ENCODE measurements at regions not wholly inside any gene's neighbourhood (a gene's known extent, or its start where the extent isn't known, plus 50 kb on each side); places are given as distances from the start of the nearest gene placed in this dataset.
"Not testable (repeated sequence)": the region's sequence is repeated elsewhere in the genome, so short reads cannot be mapped to it uniquely, and the experiment has no call there.

DNA sequence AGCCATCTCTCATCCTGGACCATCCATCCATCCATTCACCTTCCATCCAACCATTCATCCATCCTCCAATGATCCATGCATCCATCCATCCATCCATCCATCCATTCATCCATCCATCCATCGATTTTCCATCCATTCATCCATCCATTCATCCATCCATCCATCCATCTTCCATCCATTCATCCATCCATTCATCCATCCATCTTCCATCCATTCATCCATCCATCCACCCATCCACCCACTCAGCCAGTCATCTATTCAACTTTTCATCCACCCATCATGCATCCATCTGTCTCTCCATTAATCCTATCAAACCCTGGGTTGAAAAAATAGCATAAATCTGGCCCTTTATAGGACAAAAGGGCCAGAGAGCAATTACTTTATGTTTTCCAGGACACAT, 158.3 kb upstream of the WSCD1 start:
- no peak for DNase-seq

DNA sequence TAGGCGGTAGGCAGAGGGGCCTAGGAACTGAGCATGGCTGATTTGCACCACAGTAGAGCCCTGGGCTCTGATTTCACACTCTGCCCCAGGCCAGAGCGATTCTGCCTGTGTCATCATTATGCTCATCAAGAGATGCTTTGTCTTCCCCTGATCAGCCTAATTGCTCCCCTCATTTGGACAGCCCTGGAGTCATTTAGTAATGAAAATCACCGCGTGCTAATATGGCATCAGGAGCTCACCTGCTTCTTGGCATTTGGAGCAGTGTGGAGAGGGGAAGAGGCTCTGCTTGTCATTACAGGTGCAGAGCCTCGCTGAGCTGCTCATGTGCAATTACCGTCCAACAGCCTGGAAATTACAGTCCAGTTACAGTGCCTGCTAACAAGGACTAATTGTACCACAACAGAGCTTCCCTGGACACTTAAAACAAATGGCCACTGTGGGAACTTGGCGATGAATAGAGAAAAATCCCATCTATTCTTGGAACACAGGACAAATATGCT, 157.1 kb upstream of the WSCD1 start:
- no peak for DNase-seq

DNA sequence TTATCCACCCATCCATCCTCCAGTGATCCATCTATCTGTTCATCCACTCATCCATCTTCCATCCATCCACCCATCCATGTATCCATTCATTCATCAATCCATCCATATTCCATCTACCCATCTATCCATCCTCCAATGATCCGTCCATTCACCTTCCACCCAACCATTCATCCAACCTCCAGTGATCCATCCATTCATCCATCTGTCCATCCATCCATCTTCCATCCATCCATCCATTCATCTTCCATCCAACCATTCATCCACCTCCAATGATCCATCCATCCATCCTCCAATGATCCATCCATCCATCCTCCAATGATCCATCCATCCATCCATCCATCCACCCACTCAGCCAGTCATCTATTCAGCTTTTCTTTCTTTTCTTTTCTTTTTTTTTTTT, 156.5 kb upstream of the WSCD1 start:
- DNase-seq = no peak

DNA sequence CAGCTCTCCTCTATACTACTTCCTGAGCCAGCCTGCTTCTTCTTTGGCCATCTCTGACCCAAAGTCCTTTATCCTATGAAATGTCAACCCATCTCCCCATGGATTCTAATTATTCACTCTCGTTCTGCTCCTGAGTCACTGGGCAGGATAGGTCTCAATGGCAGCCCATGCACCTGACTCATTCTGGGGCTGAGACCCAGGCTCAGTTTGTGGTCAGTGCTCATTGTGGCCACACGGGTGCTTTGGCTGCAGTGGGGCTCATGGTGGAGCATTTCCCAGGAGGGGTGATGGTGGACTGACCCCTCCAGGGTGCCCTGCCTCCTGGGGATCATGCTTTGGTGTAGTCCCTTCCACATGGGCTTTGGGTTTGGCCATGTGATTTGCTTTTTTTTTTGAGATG, 154.8 kb upstream of the WSCD1 start:
- no peak for DNase-seq

DNA sequence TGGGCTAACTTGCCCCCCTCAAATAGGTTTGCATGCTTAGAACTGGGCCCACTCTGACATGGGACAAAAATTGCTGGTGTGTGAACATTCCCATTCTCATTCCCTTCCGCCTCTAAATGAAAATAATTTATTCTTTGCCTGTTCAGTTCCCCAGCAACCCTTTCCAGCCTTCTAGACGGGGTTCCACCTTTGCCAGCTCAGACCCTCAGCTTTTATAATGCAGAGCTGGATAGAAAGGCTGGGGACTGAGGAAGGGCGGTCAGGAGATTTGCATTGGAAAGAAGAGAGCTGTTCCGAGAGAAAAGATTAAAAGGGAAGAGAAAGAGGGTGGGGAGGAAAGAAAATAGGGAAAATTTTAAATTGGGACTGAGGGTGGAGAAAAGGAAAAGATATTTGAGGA, 151.1 kb upstream of the WSCD1 start:
- no peak for DNase-seq

DNA sequence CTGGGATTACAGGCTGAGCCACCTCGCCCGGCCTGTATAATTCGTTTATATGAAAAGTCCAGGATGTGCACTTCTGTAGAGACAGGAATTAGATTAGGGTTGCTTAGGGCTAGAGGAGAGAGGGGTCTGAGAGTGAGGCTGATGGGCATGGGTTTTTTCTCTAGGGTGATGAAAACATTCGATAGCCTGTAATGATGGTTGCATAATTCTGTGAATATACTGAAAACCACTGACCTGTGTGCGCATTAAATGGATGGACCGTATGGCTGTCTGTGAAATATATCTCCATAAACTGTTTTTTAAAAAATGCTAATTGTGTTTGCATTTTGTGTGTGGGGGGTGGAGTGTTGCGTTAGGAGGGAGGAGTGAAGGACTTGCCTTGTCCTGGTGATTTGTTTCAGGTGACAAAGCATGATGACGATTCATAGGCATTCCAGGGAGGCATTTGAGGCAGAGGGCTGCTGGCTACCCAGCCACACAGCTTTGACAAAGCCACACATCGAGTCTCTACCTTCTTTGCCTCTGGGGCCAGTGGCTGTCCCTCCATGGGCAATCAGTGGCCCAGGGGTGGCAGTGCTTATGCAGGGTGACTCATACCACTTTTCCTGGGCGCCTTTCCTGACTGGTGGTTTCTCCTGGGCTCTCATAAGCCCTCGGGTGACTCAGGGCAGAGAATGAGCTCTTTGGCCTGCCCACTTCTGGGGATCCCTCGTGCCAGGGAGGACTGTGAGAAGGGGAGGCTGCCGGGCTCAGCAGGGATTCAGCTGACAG, 148.5 kb upstream of the WSCD1 start:
- DNase-seq = no peak

DNA sequence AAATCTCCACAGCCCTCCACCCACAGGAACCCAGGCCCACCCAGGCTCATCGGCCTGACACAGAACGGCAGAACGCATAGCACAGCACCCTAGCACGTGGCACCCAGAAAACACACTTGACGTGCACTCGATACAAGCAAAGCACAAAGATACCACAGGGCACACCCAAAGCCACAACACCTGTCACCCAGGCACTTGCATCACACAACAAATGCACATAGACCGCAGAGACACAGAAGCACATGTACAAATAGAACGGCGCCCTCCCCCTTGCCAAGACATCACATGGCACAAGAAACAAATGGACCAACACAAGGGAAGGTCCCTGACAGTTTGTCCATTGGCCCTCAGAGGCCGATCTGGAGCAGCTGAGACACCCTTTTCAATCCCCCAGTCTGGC, 147.7 kb upstream of the WSCD1 start:
- DNase-seq = peak; percentile 22

DNA sequence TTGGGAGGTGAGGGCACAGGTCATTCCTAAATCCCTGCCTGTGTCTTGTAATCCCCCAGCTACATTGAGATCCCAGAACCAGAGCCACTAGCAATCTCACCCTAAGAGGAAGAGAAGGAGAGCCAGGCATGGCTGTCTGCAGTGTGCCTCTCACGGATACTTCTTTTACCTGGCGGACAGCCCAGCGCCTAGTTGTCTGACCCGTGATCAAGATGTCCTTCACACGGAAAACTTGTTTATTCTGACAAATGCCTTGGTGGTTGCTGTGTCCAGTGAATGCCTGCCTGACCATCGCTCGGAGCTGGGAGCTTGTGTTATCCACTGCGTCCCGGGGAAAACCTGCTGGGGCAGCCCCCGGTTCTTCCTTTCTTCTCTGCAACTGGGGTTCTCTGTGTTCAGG, 140.5 kb upstream of the WSCD1 start:
- no peak for DNase-seq

DNA sequence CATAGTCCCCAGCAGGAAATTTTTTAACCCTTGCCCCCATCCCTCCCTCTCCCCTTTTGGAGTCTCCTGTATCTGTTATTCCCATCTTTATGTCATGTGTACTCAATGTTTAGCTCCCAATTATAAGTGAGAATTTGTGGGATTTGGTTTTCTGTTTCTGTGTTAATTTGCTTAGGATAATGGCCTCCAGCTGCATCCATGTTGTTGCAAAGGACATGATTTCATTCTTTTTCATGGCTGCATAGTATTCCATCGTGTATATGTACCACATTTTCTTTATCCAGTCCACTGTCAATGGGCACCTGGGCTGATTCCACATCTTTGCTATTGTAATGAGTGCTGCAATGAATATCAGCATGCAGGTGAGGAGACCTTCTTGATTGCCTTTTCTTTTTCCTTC, 139.6 kb upstream of the WSCD1 start:
- DNase-seq = not testable (repeated sequence)

DNA sequence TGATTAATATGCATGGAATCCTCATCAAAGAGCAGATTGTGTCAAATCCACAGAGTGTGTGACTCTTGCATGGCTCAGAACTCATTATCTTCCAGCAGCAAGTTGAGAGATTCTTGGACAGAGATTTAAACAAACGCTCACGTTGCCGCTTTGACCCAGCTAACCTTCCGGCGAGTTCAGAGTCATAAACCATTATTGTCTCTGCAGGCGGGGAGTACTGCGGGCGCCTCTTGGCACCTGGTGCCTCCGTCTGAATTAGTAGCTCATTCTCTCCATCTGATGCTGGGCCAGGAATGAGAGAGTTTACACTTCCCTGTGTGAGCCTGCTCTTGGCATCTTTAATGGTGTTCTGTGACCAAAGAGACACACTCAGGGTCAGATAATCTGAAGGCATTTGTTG, 138.6 kb upstream of the WSCD1 start:
- DNase-seq = no peak

DNA sequence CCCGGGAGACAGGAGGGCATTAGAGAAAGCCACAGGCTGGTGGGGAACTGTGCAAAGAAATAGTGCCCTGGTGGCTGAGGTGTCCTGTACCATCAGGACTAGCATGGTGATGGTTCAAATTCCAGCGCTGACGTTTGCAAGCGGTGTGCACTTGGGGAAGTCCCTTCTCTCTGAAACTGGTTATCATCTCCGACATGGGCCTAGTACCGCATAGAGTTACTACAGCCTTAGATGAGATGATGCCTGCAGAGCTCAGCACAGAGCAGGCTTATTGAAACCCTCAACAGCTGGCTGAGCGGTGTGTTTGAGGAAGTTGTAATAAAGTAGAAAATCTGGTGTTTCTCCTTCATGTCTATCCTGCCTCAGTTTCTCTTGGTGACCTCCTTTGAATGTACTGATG, 136.7 kb upstream of the WSCD1 start:
- no peak for DNase-seq

DNA sequence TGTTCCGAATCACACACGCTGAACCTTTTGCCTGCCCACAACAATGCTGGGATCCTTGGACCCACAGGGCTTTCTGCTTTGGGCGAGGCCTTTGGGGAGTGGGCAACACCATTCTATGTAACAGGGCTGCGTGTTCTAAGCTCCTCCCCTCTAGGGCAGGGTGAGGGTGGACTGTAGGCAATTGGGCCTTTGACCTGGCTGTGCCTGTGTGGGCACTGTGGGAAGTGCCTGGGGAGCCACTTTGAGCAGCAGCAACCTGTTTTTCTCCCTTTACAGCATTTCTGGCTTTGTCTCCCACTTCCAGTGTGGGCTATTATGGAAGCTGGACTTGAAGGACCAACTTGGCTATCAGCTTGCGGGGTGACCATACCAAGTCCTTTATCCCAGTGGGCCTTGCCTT, 128.9 kb upstream of the WSCD1 start:
- DNase-seq = no peak

DNA sequence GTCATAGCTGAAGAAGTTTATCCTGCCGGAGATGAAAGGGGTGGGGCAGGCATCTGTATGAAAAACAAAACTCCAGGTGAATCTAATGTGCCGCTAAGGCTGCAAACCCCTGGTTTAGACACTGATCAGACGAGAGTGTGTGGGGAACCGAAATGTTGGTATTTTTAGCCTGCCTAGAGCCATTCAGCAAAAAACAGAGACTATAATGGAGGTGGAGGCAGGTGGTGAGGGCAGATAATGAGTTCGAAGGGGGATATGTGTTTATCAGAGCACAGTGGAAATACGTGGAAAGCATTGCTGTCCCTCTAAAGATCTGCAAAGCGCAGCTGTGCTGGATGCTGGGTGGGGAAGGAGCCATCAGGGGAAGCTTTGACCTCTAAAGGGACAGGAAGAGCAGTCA, 127.5 kb upstream of the WSCD1 start:
- no peak for DNase-seq

DNA sequence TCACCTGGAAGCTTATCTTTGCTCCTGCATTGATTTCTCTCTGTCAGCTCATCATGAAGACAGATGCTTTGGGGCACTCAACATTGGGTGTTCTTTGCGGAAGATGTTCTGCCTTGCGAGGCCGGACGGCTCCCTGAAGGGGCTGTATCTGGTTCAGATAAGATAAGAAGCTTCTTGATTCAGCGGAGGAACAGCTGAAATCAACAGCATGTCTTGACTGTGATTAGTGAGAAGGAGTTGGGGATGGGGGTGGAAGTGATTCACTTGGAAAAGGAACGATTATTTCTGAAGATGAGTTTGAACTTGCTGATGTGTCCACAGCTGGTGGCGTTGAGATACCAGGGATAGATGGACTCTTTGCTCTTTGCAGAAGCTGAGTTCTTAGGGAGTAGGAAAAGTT, 126.9 kb upstream of the WSCD1 start:
- no peak for DNase-seq

DNA sequence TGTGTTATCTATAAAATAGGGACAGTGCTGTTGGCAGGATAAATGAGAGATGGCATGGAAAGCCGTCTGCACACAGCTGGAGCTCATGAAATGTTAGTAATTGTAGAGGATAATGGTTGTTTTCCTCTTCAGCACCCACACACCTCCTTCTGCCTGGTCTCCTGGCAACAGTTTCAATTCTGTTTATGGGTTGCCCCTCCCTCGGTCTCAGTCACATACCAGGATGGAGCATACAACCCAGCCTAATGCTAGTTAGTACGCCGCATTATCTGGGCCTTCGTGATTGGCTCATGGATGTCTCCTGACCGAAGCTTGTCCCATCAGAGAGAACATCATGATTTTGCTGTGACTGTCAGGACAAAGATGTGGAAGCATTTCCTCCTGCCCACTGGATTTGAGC, 126.2 kb upstream of the WSCD1 start:
- no peak for DNase-seq

DNA sequence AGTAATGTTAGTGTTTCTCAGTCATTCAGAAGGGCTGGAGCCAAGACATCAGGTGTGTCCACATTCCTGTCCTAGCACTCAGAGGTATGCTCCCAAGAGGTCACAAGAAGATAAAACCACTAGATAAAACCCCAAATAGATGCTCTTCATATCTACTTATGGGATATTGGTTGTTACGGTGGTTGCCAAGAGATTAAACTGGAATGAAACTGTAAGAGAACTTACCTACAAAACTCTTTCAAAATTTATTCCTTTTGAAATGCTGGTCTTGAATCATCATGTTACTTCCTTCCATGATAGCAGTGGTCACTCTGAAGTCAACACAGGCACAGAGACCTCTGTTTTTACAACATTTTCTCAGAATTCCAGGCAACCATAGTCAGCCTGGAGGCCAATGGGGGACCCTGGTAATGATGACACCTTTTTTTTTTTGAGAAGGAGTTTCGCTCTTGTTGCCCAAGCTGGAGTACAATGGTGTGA, 122.4 kb upstream of the WSCD1 start:
- DNase-seq = no peak

DNA sequence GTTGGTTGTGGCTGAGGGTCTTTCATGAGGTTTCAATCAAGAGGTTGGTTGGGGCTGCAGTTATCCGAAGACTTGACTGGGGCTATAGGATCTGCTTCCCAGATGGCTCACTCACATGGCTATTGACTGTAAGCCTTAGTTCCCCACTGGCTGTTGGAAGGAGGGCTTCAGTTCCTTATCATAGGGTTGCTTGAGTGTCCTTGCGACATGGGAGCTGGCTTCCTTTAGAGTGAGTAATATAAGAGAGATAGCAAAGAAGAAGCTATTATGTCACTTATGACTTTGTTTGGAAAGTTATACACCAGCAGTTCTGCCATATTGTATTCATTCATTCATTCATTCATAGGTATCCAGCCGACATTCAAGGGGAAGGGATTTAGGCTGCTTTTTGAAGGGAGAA, 121.4 kb upstream of the WSCD1 start:
- DNase-seq = no peak

DNA sequence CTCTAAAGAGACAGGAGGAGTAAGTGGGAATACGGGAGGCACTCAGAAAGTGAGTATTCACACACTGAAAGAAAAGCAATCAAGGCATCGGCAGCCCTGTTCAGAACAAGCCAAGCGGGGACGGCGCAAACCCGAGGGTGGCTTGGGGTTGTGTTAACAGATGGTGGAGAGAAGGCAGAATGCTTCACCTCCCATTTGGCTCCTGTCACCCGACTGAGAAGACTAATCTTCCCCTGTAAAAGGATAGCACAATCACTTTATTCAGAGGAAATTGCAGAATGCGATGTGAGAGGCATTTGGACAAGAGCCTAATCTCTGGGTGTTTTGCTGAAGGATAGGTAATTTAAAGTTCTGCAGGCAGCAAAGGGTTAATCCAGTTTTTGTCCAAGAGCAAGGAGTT, 119.3 kb upstream of the WSCD1 start:
- DNase-seq = no peak

DNA sequence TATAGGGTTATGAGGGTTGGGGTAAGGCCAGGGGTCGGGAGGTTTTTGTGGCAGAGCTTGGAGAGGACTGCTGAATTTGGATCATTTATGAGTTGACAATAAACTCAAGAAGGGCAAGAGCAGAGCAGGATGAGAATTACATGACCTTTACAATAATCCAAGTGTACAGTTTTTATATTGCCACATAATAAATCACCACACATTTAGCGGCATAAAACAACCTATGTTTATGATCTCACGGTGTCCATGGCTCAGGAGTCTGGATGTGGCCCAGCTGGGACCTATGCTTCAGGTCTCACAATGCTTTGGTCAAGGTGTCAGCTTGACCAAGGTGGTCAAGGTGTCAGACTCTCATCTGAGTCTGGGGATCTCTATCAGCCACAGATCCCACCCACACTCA, 118.3 kb upstream of the WSCD1 start:
- DNase-seq = no peak

DNA sequence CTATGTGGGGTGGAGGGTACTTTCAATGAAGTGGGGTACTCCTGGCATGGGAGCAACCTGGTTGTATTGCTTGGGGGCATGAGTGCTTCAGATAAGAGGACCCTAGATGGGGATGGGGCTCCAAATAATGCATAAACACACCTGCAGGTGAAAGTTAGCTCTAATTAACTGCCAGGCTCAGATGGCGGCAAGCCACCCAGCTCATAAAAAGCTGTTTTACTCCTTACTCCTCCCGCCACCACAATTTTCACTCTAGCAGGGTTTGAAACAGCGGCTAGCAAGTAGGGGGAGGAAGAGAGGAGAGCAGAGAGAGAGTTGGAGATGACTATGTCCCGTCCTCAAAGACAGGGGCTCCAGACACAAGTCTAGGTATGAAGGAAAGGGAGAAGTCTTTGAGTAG, 117.7 kb upstream of the WSCD1 start:
- DNase-seq = no peak

DNA sequence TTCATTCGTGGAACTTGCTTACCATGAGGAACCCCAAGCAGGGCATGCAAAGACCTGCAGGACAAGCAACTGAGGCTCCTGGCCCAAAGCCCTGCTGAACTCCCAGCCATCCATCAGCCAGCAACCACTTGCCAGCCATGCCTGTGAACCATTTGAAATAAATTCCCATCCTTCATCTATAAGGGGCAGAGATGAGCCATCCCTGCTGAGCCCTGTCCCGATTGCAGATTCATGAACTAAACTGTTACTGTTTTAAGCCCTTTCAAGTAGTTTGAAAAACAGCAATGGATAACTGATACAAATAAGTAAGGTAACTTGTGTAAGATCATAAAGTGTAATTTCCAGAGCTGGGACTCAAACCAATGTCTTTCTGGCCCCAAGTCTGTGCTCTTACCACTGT, 114.4 kb upstream of the WSCD1 start:
- no peak for DNase-seq

DNA sequence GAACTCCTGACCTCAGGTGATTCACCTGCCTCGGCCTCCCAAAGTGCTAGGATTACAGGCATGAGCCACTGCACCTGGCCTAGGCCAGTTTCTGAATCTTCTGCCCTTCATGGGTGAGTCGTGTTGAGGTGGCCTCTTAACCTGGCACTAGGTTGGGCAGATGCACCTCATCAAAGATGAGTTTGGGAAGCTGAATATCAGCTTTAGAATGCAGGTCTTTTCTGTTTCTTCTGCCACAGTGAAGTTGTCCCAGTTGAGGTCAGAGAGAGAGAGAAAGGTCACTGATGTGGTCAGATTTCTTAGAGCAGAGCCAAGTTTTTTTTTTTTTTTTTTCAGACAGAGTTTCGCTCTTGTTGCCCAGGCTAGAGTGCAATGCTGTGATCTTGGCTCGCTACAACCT, 111.3 kb upstream of the WSCD1 start:
- DNase-seq = no peak

DNA sequence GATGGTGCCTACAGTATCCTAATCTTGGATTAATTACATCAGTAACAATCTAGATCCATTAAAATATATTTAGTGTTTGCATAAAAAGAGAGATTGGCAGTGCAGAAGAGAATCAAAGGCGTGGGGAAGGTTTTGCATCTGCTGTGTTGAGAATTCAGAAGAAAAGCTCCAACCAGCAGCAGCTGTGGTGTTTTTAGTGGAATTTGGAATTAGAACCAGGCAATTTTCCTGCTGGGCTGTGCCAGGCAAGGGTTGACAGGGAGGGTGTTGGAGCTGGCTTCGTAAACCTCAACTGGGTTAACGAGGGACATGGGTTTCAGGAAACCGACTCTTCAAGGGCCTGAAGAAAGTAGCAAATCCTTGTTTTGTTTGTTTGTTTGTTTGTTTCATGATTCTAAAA, 107.8 kb upstream of the WSCD1 start:
- DNase-seq = peak; percentile 24

DNA sequence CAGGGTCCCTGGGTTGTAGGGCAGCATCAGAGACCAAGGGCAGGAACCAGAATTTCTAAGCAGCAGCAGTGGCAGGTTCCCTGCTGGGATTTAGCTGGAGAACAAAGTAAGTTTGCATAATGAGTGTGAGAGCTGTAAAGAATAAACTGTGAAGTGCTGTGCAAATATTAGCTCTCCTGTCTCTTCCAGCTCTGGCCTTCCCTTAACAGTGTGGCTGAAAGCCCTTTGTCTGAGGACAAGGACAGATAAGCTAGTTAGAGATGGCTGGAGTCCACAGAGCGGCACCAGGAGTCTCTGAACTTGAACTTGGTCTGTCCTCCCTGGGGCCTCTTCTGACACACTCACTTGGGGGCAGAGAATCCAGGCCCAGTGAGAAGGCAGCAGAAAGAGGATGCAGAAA, 98.2 kb upstream of the WSCD1 start:
- DNase-seq = no peak

DNA sequence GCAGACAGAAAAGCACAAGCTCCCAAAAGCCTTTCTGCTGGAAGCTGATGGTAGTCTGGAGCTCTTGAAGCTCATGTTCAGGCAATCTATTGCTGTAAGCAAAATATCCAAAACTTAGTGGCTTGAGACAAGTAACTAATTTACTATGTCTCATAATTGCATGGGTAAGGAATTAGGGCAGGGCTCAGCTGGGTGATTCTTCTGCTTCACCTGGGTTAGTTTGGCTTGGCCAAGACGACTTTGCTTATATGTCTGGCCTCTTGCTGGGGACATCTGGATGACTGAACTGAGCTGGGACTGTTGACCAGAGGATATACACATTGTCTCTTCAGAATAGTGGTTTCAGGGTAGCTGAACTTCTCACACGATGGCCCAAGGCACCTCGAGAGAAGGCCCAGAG, 96.8 kb upstream of the WSCD1 start:
- no peak for DNase-seq

Data from femur (tissue), 1 donor.